ENCODE measurements at regions not wholly inside any gene's neighbourhood (a gene's known extent, or its start where the extent isn't known, plus 50 kb on each side); places are given as distances from the start of the nearest gene placed in this dataset.

- Histone ChIP-seq H3K27ac (ENCODE audit: low read length) (no peak overlapping the region), H3K36me3 (ENCODE audit: control insufficient read depth, insufficient read depth, low read length) (no peaks in the 10 kb centered on the region), H3K4me3 (ENCODE audit: low read depth in 2 of 2, low read length in 2 of 2) (no peak overlapping the region), H3K27me3 (ENCODE audit: control insufficient read depth, insufficient read depth, low read length) (no peaks in the 10 kb centered on the region), H3K9me3 (ENCODE audit: control insufficient read depth, insufficient read depth, low read depth, low read length) (no peaks in the 10 kb centered on the region), H3K4me1 (ENCODE audit: control insufficient read depth, insufficient read depth, low read length) (no peaks in the 10 kb centered on the region)
- intact Hi-C loops (cut with micrococcal nuclease; ENCODE audit: unreplicated experiment) (no loop called here), in situ Hi-C loops (cut with HindIII; ENCODE audit: low pct_unique_long_range_greater_than_20kb, low sequenced_read_pairs) (no loop called here)
- DNase-seq (ENCODE audit: low read depth, low spot score) (no peak), ATAC-seq (no peak)
- no TSS peak for BruUV-seq (replicated peaks)
- TF ChIP-seq CTCF (IDR thresholded peaks at IDR 0.05): no peak
- TF ChIP-seq SIN3A (IDR thresholded peaks at IDR 0.05; ENCODE audit: borderline replicate concordance, insufficient read depth, low read depth, low read length): no peak
- no peak for TF ChIP-seq REST (IDR thresholded peaks at IDR 0.05; ENCODE audit: insufficient read depth in 1 of 2, low read depth in 2 of 2, low read length in 1 of 2)
- TF ChIP-seq TCF7L2 (IDR thresholded peaks at IDR 0.05; ENCODE audit: low read depth, low read length): no peak
- no peak for TF ChIP-seq POLR2AphosphoS5 (IDR thresholded peaks at IDR 0.05; ENCODE audit: low read depth, low read length)
- POLR2A ChIA-PET: no interaction called here
- CTCF ChIA-PET: no interaction called here
These were observed 495.1 kb downstream of the SETD4 start for GRCh38 chr21:35565204-35565611.

GRCh38 chr21:35563885-35564451, 496.4 kb downstream of the SETD4 start:
- BruUV-seq (replicated peaks): no TSS peak
- Histone ChIP-seq H3K9me3 (ENCODE audit: control insufficient read depth, insufficient read depth, low read depth, low read length) (no peaks in the 10 kb centered on the region), H3K4me3 (ENCODE audit: low read depth in 2 of 2, low read length in 2 of 2) (no peak overlapping the region), H3K27ac (ENCODE audit: low read length) (no peak overlapping the region), H3K36me3 (ENCODE audit: control insufficient read depth, insufficient read depth, low read length) (no peaks in the 10 kb centered on the region), H3K27me3 (ENCODE audit: control insufficient read depth, insufficient read depth, low read length) (no peaks in the 10 kb centered on the region), H3K4me1 (ENCODE audit: control insufficient read depth, insufficient read depth, low read length) (no peaks in the 10 kb centered on the region)
- in situ Hi-C loops (cut with HindIII; ENCODE audit: low pct_unique_long_range_greater_than_20kb, low sequenced_read_pairs) (no loop called here), intact Hi-C loops (cut with micrococcal nuclease; ENCODE audit: unreplicated experiment) (no loop called here)
- no peak for ATAC-seq
- TF ChIP-seq CTCF (IDR thresholded peaks at IDR 0.05) (no peak), REST (IDR thresholded peaks at IDR 0.05; ENCODE audit: insufficient read depth in 1 of 2, low read depth in 2 of 2, low read length in 1 of 2) (no peak), TCF7L2 (IDR thresholded peaks at IDR 0.05; ENCODE audit: low read depth, low read length) (no peak), SIN3A (IDR thresholded peaks at IDR 0.05; ENCODE audit: borderline replicate concordance, insufficient read depth, low read depth, low read length) (no peak), POLR2AphosphoS5 (IDR thresholded peaks at IDR 0.05; ENCODE audit: low read depth, low read length) (no peak)
- ChIA-PET POLR2A (interaction anchor here (0.7 kb wide), 1 partner anchor 170 kb away, joined by 3 read pairs; no protein-coding TSS in a partner anchor), CTCF (no interaction called here)
- no peak for DNase-seq (ENCODE audit: low read depth, low spot score)
